SW 1271 (cell line): ENCODE measurements at regions not wholly inside any gene's neighbourhood (a gene's known extent, or its start where the extent isn't known, plus 50 kb on each side); places are given as distances from the start of the nearest gene placed in this dataset.
"Not testable (repeated sequence)": the region's sequence is repeated elsewhere in the genome, so short reads cannot be mapped to it uniquely, and the experiment has no call there.

Experiments used
- DNase-seq, 2 experiments: peaks; one replicate each; lab custom pipeline; 2025; lab: John Stamatoyannopoulos, UW

- DNase-seq, result not testable (repeated sequence)
Measured at GRCh38 chr3:35146256-35147035, 492.9 kb upstream of the ARPP21 start.

- DNase-seq, result peak in 1 of 2 experiments; percentile 9
Measured at GRCh38 chr3:35183927-35184675, 455.2 kb upstream of the ARPP21 start.

GRCh38 chr3:35184775-35185174 is 454.6 kb upstream of the ARPP21 start:
- no peak for DNase-seq

- DNase-seq, result no peak
Measured at GRCh38 chr3:35187908-35188307, 451.4 kb upstream of the ARPP21 start.

GRCh38 chr3:35194666-35195065 is 444.7 kb upstream of the ARPP21 start:
- DNase-seq, result no peak

- DNase-seq, result no peak
Measured at GRCh38 chr3:35198857-35199256, 440.5 kb upstream of the ARPP21 start.

GRCh38 chr3:35200056-35200455 is 439.3 kb upstream of the ARPP21 start:
- peak; percentile 22 to 84 for DNase-seq

GRCh38 chr3:35201211-35201610 is 438.1 kb upstream of the ARPP21 start:
- no peak for DNase-seq

- no peak for DNase-seq
Measured at GRCh38 chr3:35215525-35216500, 423.5 kb upstream of the ARPP21 start.

GRCh38 chr3:35216501-35217266 is 422.6 kb upstream of the ARPP21 start:
- no peak for DNase-seq

- DNase-seq, result no peak
Measured at GRCh38 chr3:35223632-35224394, 415.5 kb upstream of the ARPP21 start.

- no peak for DNase-seq
Measured at GRCh38 chr3:35224565-35225295, 414.6 kb upstream of the ARPP21 start.

GRCh38 chr3:35241236-35241635 is 398.1 kb upstream of the ARPP21 start:
- no peak for DNase-seq

- DNase-seq, result no peak
Measured at GRCh38 chr3:35254917-35255316, 384.4 kb upstream of the ARPP21 start.

- no peak for DNase-seq
Measured at GRCh38 chr3:35257641-35258040, 381.7 kb upstream of the ARPP21 start.

- no peak for DNase-seq
Measured at GRCh38 chr3:35262406-35262805, 376.9 kb upstream of the ARPP21 start.

- no peak for DNase-seq
Measured at GRCh38 chr3:35263477-35263876, 375.8 kb upstream of the ARPP21 start.

- DNase-seq, result not testable (repeated sequence)
Measured at GRCh38 chr3:35266065-35266464, 373.3 kb upstream of the ARPP21 start.

- DNase-seq, result no peak
Measured at GRCh38 chr3:35275768-35276167, 363.6 kb upstream of the ARPP21 start.

GRCh38 chr3:35276568-35276967 is 362.8 kb upstream of the ARPP21 start:
- no peak for DNase-seq
